ENCODE measurements at regions not wholly inside any gene's neighbourhood (a gene's known extent, or its start where the extent isn't known, plus 50 kb on each side); places are given as distances from the start of the nearest gene placed in this dataset.

DNA sequence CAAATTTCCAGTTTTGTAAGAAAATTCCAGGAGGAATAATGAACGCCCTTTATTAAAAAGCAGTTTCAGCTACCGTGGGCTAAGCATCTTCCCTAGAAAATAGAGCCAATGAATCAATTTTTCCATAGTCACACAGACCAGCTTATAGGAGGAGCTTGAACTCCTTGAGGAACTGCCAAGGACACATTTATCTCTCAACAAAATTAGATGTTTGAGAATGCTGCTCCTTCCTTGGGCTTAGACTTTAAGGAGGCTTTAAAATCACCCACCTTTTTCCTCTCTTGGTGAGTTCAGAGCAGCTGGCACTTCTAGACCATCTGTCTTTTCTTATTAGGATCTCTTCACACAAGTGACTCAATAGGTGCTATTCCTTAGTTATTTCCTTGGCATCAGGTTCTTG, 588.0 kb downstream of the SQOR start:
- TF ChIP-seq, protein P1, sequence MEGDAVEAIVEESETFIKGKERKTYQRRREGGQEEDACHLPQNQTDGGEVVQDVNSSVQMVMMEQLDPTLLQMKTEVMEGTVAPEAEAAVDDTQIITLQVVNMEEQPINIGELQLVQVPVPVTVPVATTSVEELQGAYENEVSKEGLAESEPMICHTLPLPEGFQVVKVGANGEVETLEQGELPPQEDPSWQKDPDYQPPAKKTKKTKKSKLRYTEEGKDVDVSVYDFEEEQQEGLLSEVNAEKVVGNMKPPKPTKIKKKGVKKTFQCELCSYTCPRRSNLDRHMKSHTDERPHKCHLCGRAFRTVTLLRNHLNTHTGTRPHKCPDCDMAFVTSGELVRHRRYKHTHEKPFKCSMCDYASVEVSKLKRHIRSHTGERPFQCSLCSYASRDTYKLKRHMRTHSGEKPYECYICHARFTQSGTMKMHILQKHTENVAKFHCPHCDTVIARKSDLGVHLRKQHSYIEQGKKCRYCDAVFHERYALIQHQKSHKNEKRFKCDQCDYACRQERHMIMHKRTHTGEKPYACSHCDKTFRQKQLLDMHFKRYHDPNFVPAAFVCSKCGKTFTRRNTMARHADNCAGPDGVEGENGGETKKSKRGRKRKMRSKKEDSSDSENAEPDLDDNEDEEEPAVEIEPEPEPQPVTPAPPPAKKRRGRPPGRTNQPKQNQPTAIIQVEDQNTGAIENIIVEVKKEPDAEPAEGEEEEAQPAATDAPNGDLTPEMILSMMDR (conservative IDR thresholded peaks at IDR 0.05; ENCODE audit: low read length): no peak
- TF ChIP-seq EZH2phosphoT487 (IDR thresholded peaks at IDR 0.05; ENCODE audit: borderline replicate concordance, low read depth, low read length): no peak

All from OCI-LY7 (cell line).